Uterus (tissue), 3 donors: ENCODE measurements at regions not wholly inside any gene's neighbourhood (a gene's known extent, or its start where the extent isn't known, plus 50 kb on each side); places are given as distances from the start of the nearest gene placed in this dataset.

Experiments used
- DNase-seq, 2 donors: peaks; one replicate each; pipeline ENCODE4 v3.0.0-alpha.2; 2019 to 2020
- H3K27ac ChIP-seq, 2 donors: fragments of 200-600 bp; sonication (generic); 1 replicate in 1 of 2; 2 replicates in 1 of 2; pipeline ENCODE4 v1.5.1; 2016 to 2018
- H3K27me3 ChIP-seq, 2 donors: fragments of 200-600 bp; sonication (generic); one replicate each; pipeline ENCODE4 v1.5.1; 2018 to 2019; ENCODE audit warnings: control low read depth in 1 of 2
- H3K36me3 ChIP-seq, 2 donors: fragments of 200-600 bp; sonication (generic); one replicate each; pipeline ENCODE4 v1.5.1; 2019; ENCODE audit warnings: control low read depth in 1 of 2
- H3K4me1 ChIP-seq, 2 donors: fragments of 200-600 bp; sonication (generic); one replicate each; pipeline ENCODE4 v1.5.1; 2018 to 2019; ENCODE audit warnings: control low read depth in 1 of 2
- H3K4me3 ChIP-seq, 2 donors: fragments of 200-600 bp; sonication (generic); 1 replicate in 1 of 2; 2 replicates in 1 of 2; pipeline ENCODE4 v1.5.1; 2018 to 2019; ENCODE audit warnings: mild to moderate bottlenecking in 1 of 2
- H3K9me3 ChIP-seq, 2 donors: fragments of 200-600 bp; sonication (generic); one replicate each; pipeline ENCODE4 v1.5.1; 2019; ENCODE audit warnings: control low read depth in 1 of 2
- POLR2A ChIP-seq, 2 donors: fragments of 450-650 bp; IDR thresholded peaks; one replicate each; pipeline ENCODE4 v1.6.1; 2016; ENCODE audit warnings: antibody characterized with exemption in 2 of 2, mild to moderate bottlenecking in 1 of 2, moderate library complexity in 1 of 2
- intact Hi-C: fragments of 100-400 bp; cut with DNase I; formaldehyde crosslinking; loops from one replicate; pipeline ENCODE4 v1.15.1; 2023; ENCODE audit warnings: low total_unique reads
- TF ChIP-seq, protein P1 (sequence below), 4 experiments: fragments of 200-600 bp in 2 of 4; fragments of 450-650 bp in 2 of 4; sonication (generic) in 2 of 4; IDR thresholded peaks; one replicate each; pipeline ENCODE4 v1.5.1; 2016 to 2019; ENCODE audit warnings: antibody characterized with exemption in 4 of 4, mild to moderate bottlenecking in 2 of 4, moderate library complexity in 1 of 4
- donor health status: DM: yes; HTN: yes; CAD: no.

DNA sequence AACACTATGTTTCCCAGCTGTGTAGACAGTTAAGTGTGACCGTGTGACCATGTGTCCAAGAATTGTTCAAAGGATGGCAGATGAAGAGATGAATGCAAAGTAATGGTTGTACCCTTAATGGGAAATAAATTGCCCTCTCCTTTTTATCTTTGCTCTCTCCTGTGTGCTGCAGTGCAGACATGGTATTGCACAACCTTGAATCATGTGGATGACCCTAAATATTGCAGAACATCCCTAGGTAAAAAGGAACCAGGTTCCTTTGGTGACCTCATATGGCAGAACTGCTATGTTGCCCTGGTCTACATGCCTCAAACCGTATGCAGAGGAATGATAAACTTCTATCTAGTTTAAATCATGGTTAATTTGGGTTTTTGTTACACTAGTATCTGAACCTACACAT, 81.7 kb upstream of the CTNND2 start:
- TF ChIP-seq, protein P1, sequence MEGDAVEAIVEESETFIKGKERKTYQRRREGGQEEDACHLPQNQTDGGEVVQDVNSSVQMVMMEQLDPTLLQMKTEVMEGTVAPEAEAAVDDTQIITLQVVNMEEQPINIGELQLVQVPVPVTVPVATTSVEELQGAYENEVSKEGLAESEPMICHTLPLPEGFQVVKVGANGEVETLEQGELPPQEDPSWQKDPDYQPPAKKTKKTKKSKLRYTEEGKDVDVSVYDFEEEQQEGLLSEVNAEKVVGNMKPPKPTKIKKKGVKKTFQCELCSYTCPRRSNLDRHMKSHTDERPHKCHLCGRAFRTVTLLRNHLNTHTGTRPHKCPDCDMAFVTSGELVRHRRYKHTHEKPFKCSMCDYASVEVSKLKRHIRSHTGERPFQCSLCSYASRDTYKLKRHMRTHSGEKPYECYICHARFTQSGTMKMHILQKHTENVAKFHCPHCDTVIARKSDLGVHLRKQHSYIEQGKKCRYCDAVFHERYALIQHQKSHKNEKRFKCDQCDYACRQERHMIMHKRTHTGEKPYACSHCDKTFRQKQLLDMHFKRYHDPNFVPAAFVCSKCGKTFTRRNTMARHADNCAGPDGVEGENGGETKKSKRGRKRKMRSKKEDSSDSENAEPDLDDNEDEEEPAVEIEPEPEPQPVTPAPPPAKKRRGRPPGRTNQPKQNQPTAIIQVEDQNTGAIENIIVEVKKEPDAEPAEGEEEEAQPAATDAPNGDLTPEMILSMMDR (IDR thresholded peaks at IDR 0.05) = no peak
- no peak for TF ChIP-seq POLR2A (IDR thresholded peaks at IDR 0.05)
- H3K4me3 ChIP-seq = no peak overlapping the region

DNA sequence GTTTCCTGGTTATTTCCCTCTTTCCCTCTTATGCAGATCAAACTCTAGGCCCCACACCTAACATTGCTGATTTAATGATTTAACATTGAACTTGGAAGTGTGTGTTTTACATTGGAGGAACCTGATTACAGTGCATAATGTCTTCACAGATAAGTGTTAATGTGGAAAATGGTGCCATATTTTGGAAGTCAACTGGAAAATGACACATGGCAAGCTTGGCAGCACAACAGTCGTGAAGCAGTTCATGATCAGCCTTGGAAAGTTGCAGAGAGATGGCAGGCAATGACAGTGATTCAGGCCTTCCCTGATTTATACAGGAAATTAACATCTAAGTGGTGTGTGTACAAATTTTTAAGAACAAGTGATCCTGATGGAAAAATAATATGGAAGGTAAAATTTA, 80.0 kb upstream of the CTNND2 start:
- Histone ChIP-seq H3K4me3 (no peak overlapping the region), H3K27me3 (no peaks in the 10 kb centered on the region), H3K4me1 (no peaks in the 10 kb centered on the region), H3K36me3 (no peaks in the 10 kb centered on the region), H3K27ac (no peak overlapping the region), H3K9me3 (no peaks in the 10 kb centered on the region)
- intact Hi-C loops = no loop called here
- TF ChIP-seq, protein P1 (IDR thresholded peaks at IDR 0.05) = no peak
- no peak for TF ChIP-seq POLR2A (IDR thresholded peaks at IDR 0.05)
- DNase-seq = no peak

More for the DNA sequence above, 81.7 kb upstream of the CTNND2 start:
- no peak for DNase-seq
- no peaks in the 10 kb centered on the region for H3K9me3 ChIP-seq
- H3K4me1 ChIP-seq = no peaks in the 10 kb centered on the region
- H3K27me3 ChIP-seq = no peaks in the 10 kb centered on the region
- intact Hi-C loops = no loop called here
- H3K27ac ChIP-seq = no peak overlapping the region
- no peaks in the 10 kb centered on the region for H3K36me3 ChIP-seq

DNA sequence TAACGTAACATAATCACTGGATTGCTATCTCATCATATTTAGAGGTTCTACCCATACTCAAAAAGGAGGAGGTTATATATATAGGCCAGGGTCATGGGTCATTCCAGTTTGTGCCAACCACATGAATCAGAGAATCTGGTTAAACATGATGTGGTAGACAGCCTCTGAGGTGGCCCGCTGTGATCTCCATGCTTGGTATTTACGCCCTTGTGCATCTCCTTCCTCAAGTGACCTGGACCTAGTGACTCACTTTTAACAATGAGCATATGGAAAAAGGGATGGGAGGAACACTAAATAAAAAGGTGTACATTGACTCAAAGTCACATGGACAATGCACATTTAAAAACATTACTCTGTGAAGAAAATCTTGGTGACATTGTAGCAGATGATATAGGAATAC, 77.7 kb upstream of the CTNND2 start:
- intact Hi-C loops = no loop called here

DNA sequence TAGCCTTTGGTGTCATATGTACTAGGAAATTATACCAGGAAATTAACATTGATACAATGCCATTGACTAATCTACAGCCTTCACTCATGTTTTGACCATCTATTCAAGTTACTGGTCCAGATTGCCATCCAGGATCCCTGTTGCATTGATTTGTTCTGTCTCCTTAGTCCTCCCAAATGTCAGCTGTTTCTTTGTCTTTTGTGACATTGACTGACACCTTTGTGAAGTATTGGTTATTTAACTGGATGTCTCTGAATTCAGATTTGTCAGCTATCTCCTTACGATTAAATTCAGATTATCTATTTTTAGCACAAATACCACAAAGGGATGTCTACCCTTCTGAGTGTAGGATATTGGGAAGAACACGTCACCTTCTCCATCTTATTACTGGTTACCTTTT, 73.7 kb upstream of the CTNND2 start:
- Histone ChIP-seq H3K36me3 (no peaks in the 10 kb centered on the region), H3K27me3 (no peaks in the 10 kb centered on the region), H3K27ac (no peak overlapping the region), H3K9me3 (no peaks in the 10 kb centered on the region), H3K4me1 (no peaks in the 10 kb centered on the region), H3K4me3 (no peak overlapping the region)
- DNase-seq = no peak
- TF ChIP-seq POLR2A (IDR thresholded peaks at IDR 0.05) = no peak
- TF ChIP-seq, protein P1 (IDR thresholded peaks at IDR 0.05) = no peak
- intact Hi-C loops = no loop called here

More for the DNA sequence above, 77.7 kb upstream of the CTNND2 start:
- no peak for DNase-seq
- Histone ChIP-seq H3K4me3 (no peak overlapping the region), H3K27ac (no peak overlapping the region), H3K27me3 (no peaks in the 10 kb centered on the region), H3K36me3 (no peaks in the 10 kb centered on the region), H3K4me1 (no peaks in the 10 kb centered on the region), H3K9me3 (no peaks in the 10 kb centered on the region)
- TF ChIP-seq, protein P1 (IDR thresholded peaks at IDR 0.05) = no peak
- TF ChIP-seq POLR2A (IDR thresholded peaks at IDR 0.05) = no peak

DNA sequence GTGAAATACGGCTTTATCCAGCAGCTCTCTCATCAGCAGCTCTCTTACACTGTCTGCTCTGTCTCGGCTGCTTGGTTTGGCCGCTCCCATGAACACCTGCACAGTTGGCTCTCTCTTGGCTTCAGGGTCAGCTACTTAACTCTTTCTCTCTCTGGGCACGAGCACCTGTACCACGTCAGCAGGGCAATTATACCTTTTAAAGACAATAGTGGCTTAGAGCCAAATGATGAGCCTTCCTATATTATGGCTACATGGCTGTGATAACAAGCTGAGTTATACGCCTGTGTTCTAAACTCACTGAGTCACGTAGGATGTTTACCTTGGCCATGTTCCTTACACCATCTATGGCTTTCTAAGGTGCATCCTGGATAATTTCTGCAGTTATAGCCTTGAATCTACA, 69.2 kb upstream of the CTNND2 start:
- intact Hi-C loops = no loop called here
- H3K4me1 ChIP-seq = no peaks in the 10 kb centered on the region
- DNase-seq = no peak
- no peak for TF ChIP-seq POLR2A (IDR thresholded peaks at IDR 0.05)
- TF ChIP-seq, protein P1 (IDR thresholded peaks at IDR 0.05) = no peak
- H3K9me3 ChIP-seq = no peaks in the 10 kb centered on the region
- no peak overlapping the region for H3K4me3 ChIP-seq
- no peaks in the 10 kb centered on the region for H3K27me3 ChIP-seq
- H3K27ac ChIP-seq = no peak overlapping the region
- H3K36me3 ChIP-seq = no peaks in the 10 kb centered on the region
